GM12891 (cell line): ENCODE measurements at regions not wholly inside any gene's neighbourhood (a gene's known extent, or its start where the extent isn't known, plus 50 kb on each side); places are given as distances from the start of the nearest gene placed in this dataset.

Source experiments
- PAX5 ChIP-seq: IDR thresholded peaks from 2 replicates; pipeline ENCODE4 v1.6.1; 2011; ENCODE audit warnings: low read length, moderate library complexity, mild to moderate bottlenecking; ENCODE audit not compliant: insufficient read depth, severe bottlenecking
- POLR2A ChIP-seq: IDR thresholded peaks from 2 replicates; pipeline ENCODE4 v1.6.1; 2011; ENCODE audit warnings: low read depth, low read length, control low read depth
- POLR2AphosphoS5 ChIP-seq: IDR thresholded peaks from 2 replicates; pipeline ENCODE4 v1.6.1; 2011; ENCODE audit warnings: low read depth, low read length, control low read depth
- POU2F2 ChIP-seq: IDR thresholded peaks from 2 replicates; pipeline ENCODE4 v1.6.1; 2011; ENCODE audit warnings: low read depth, mild to moderate bottlenecking, control low read depth, low read length, moderate library complexity
- SPI1 ChIP-seq: IDR thresholded peaks from 2 replicates; pipeline ENCODE4 v1.6.1; 2011; ENCODE audit warnings: low read depth, low read length, control low read depth
- TAF1 ChIP-seq: IDR thresholded peaks from 2 replicates; pipeline ENCODE4 v1.6.1; 2011; ENCODE audit warnings: low read depth, low read length, control low read depth

DNA sequence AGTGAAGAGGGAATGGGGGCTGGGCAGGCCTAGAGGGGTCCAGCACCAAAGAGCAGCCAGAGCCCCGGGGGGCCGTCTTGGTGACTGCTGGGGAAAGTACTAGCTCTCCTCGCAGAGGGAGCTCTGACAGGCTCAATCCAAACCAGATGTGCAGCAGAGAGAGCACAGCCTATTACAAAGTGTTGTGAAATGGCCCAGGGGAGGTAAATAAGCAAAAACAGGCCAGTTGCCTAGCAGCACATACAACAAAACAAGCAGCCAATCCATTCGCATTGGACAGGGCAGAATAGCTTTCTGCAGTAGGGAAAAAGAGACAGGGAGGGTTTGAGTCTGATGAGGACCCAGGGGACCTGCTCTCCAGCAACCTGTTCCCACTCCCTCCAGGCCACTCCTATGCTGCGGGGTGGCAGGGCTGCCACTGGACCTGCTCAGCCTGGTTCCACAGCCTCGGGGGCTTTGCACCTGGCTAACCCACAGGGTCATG is 239.6 kb upstream of the FGGY start:
- TF ChIP-seq POLR2AphosphoS5 = no peak
- no peak for TF ChIP-seq SPI1
- no peak for TF ChIP-seq POLR2A
- no peak for TF ChIP-seq TAF1
- no peak for TF ChIP-seq POU2F2
- TF ChIP-seq PAX5 = no peak
